Neural cell (in vitro differentiated cells): ENCODE measurements at regions not wholly inside any gene's neighbourhood (a gene's known extent, or its start where the extent isn't known, plus 50 kb on each side); places are given as distances from the start of the nearest gene placed in this dataset.

Experiments used
- H2AFZ ChIP-seq: fragments of 200-600, 300-800 bp; sonication (generic), shearing (Covaris generic); 2 replicates; pipeline ENCODE4 v1.6.0; 2014; ENCODE audit warnings: low read depth, mild to moderate bottlenecking, antibody characterized with exemption, low read length, moderate library complexity
- H3F3A ChIP-seq: fragments of 200-600 bp; shearing (Covaris generic); 2 replicates; pipeline ENCODE4 v1.6.1; 2016; ENCODE audit warnings: mild to moderate bottlenecking, moderate library complexity, mixed read lengths, antibody characterized with exemption, low read length; ENCODE audit not compliant: insufficient read depth, poor library complexity, severe bottlenecking
- H3K27ac ChIP-seq: fragments of 200-600, 300-800 bp; sonication (generic), shearing (Covaris generic); 2 replicates; pipeline ENCODE4 v1.5.1; 2014; ENCODE audit warnings: mild to moderate bottlenecking, low read length, moderate library complexity
- H3K27me3 ChIP-seq: fragments of 300-800, 200-600 bp; sonication (generic), shearing (Covaris generic); 2 replicates; pipeline ENCODE4 v1.6.0; 2014; ENCODE audit warnings: mild to moderate bottlenecking, low read depth, low read length, moderate library complexity; ENCODE audit not compliant: insufficient read depth
- H3K36me3 ChIP-seq: fragments of 300-800, 200-600 bp; sonication (generic), shearing (Covaris generic); 2 replicates; pipeline ENCODE4 v1.5.1; 2014; ENCODE audit warnings: mild to moderate bottlenecking, antibody characterized with exemption, low read length, moderate library complexity; ENCODE audit not compliant: insufficient read depth
- H3K4me2 ChIP-seq: fragments of 300-800, 200-600 bp; sonication (generic), shearing (Covaris generic); 2 replicates; pipeline ENCODE4 v1.6.0; 2014; ENCODE audit warnings: mild to moderate bottlenecking, low read length
- H3K4me3 ChIP-seq: fragments of 300-800, 200-600 bp; sonication (generic), shearing (Covaris generic); 2 replicates; pipeline ENCODE4 v1.5.1; 2014; ENCODE audit warnings: mild to moderate bottlenecking, low read length, moderate library complexity
- H3K79me2 ChIP-seq: fragments of 200-600 bp; shearing (Covaris generic); replicated peaks from 2 replicates; pipeline ENCODE4 v1.6.0; 2014; ENCODE audit warnings: mild to moderate bottlenecking, low read length, moderate library complexity; ENCODE audit not compliant: insufficient read depth
- H3K9ac ChIP-seq: fragments of 300-800, 200-600 bp; sonication (generic), shearing (Covaris generic); 2 replicates; pipeline ENCODE4 v1.6.1; 2016; ENCODE audit warnings: mild to moderate bottlenecking, low read length, mixed read lengths
- H3K9me2 ChIP-seq: fragments of 200-600 bp; shearing (Covaris generic); 2 replicates; pipeline ENCODE4 v1.6.1; 2016; ENCODE audit warnings: mild to moderate bottlenecking, low read length, mixed read lengths; ENCODE audit not compliant: insufficient read depth
- H3K9me3 ChIP-seq: fragments of 200-600, 300-800 bp; sonication (generic), shearing (Covaris generic); 2 replicates; pipeline ENCODE4 v1.6.1; 2016; ENCODE audit warnings: mild to moderate bottlenecking, mixed run types, low read length, moderate library complexity, mixed read lengths
- H4K20me1 ChIP-seq: fragments of 200-600 bp; shearing (Covaris generic); 2 replicates; pipeline ENCODE4 v1.6.1; 2016; ENCODE audit warnings: mild to moderate bottlenecking, mixed run types; ENCODE audit not compliant: insufficient read depth
- CTCF ChIP-seq: fragments of 450-650 bp; IDR thresholded peaks from 2 replicates; pipeline ENCODE4 v1.5.1; 2014; ENCODE audit warnings: antibody characterized with exemption, mild to moderate bottlenecking, moderate library complexity; ENCODE audit not compliant: poor library complexity, severe bottlenecking
- EP300 ChIP-seq: fragments of 450-650 bp; conservative IDR thresholded peaks from 2 replicates; pipeline ENCODE4 v1.6.1; 2014; ENCODE audit warnings: antibody characterized with exemption, mild to moderate bottlenecking, moderate library complexity; ENCODE audit not compliant: poor library complexity, severe bottlenecking
- EZH2 ChIP-seq: fragments of 200-600, 300-800 bp; shearing (Covaris generic), sonication (generic); IDR thresholded peaks from 2 replicates; pipeline ENCODE4 v1.6.1; 2014; ENCODE audit warnings: antibody characterized with exemption, low read length, borderline replicate concordance, mild to moderate bottlenecking; ENCODE audit not compliant: insufficient read depth, poor library complexity, severe bottlenecking
- MXI1 ChIP-seq: fragments of 450-650 bp; conservative IDR thresholded peaks from 2 replicates; pipeline ENCODE4 v1.6.1; 2014; ENCODE audit warnings: antibody characterized with exemption, mild to moderate bottlenecking; ENCODE audit not compliant: poor library complexity, severe bottlenecking
- POLR2AphosphoS5 ChIP-seq: IDR thresholded peaks from 2 replicates; pipeline ENCODE4 v1.6.1; 2012
- RAD21 ChIP-seq: fragments of 450-650 bp; conservative IDR thresholded peaks from 2 replicates; pipeline ENCODE4 v1.6.1; 2014; ENCODE audit warnings: antibody characterized with exemption, mild to moderate bottlenecking, moderate library complexity
- REST ChIP-seq: IDR thresholded peaks from 2 replicates; pipeline ENCODE4 v1.6.1; 2012; ENCODE audit warnings: borderline replicate concordance
- SMC3 ChIP-seq: fragments of 450-650 bp; conservative IDR thresholded peaks from 2 replicates; pipeline ENCODE4 v1.6.1; 2014; ENCODE audit warnings: antibody characterized with exemption, mild to moderate bottlenecking, moderate library complexity; ENCODE audit not compliant: poor library complexity
- TAF1 ChIP-seq: IDR thresholded peaks from 2 replicates; pipeline ENCODE4 v1.6.1; 2012; ENCODE audit warnings: low read depth

GRCh38 chr9:130774183-130774582 is 60.9 kb upstream of the ABL1 start:
- Histone ChIP-seq H3K27ac (no peak overlapping the region), H4K20me1 (no peaks in the 10 kb centered on the region), H3K36me3 (no peaks in the 10 kb centered on the region), H3K4me3 (no peak overlapping the region), H2AFZ (no peak overlapping the region), H3K79me2 (no peaks in the 10 kb centered on the region), H3K9ac (no peak overlapping the region), H3F3A (no peaks in the 10 kb centered on the region), H3K9me3 (peaks cover 7% of the 10 kb centered on the region), H3K9me2 (no peaks in the 10 kb centered on the region), H3K4me2 (no peak overlapping the region), H3K27me3 (no peaks in the 10 kb centered on the region)
- TF ChIP-seq CTCF, result no peak
- TF ChIP-seq POLR2AphosphoS5, result no peak
- TF ChIP-seq EP300, result no peak
- TF ChIP-seq RAD21, result no peak
- no peak for TF ChIP-seq MXI1
- TF ChIP-seq TAF1, result no peak
- no peak for TF ChIP-seq SMC3
- no peak for TF ChIP-seq EZH2
- TF ChIP-seq REST, result no peak

GRCh38 chr9:130775336-130775991 is 59.6 kb upstream of the ABL1 start:
- Histone ChIP-seq H3K4me3 (no peak overlapping the region), H4K20me1 (no peaks in the 10 kb centered on the region), H3K36me3 (no peaks in the 10 kb centered on the region), H3K79me2 (no peaks in the 10 kb centered on the region), H3K4me2 (no peak overlapping the region), H3K27ac (no peak overlapping the region), H3K9me3 (peaks cover 7% of the 10 kb centered on the region), H2AFZ (no peak overlapping the region), H3K9ac (no peak overlapping the region), H3K9me2 (no peaks in the 10 kb centered on the region), H3F3A (no peaks in the 10 kb centered on the region), H3K27me3 (no peaks in the 10 kb centered on the region)
- TF ChIP-seq MXI1 (no peak), RAD21 (no peak), EP300 (no peak), TAF1 (no peak), POLR2AphosphoS5 (no peak), EZH2 (no peak), SMC3 (no peak), REST (no peak), CTCF (no peak)
